KMS-11 (cell line): ENCODE measurements at regions not wholly inside any gene's neighbourhood (a gene's known extent, or its start where the extent isn't known, plus 50 kb on each side); places are given as distances from the start of the nearest gene placed in this dataset.

Source experiments
- H2AFZ ChIP-seq: fragments of 200-600 bp; sonication (generic); 2 replicates; pipeline ENCODE4 v1.6.1; 2016; ENCODE audit warnings: antibody characterized with exemption, mixed run types, low read depth
- H3K27ac ChIP-seq: fragments of 200-600 bp; sonication (generic); 2 replicates; pipeline ENCODE4 v1.6.1; 2016; ENCODE audit warnings: mild to moderate bottlenecking, mixed run types
- H3K27me3 ChIP-seq: fragments of 200-600 bp; sonication (generic); 2 replicates; pipeline ENCODE4 v1.6.1; 2017; ENCODE audit warnings: mild to moderate bottlenecking, low read depth, mixed run types, moderate library complexity; ENCODE audit not compliant: insufficient read depth
- H3K36me3 ChIP-seq: fragments of 200-600 bp; sonication (generic); 2 replicates; pipeline ENCODE4 v1.6.1; 2017; ENCODE audit warnings: mild to moderate bottlenecking, mixed run types; ENCODE audit not compliant: insufficient read depth
- H3K4me1 ChIP-seq: fragments of 200-600 bp; sonication (generic); 2 replicates; pipeline ENCODE4 v1.6.1; 2016; ENCODE audit warnings: mild to moderate bottlenecking, low read depth, mixed run types; ENCODE audit not compliant: poor library complexity, severe bottlenecking
- H3K4me2 ChIP-seq: fragments of 200-600 bp; sonication (generic); 2 replicates; pipeline ENCODE4 v1.7.0; 2016; ENCODE audit warnings: mild to moderate bottlenecking, mixed run types
- H3K4me3 ChIP-seq: fragments of 200-600 bp; sonication (generic); IDR thresholded peaks from 2 replicates; pipeline ENCODE4 v1.6.1; 2017; ENCODE audit warnings: low read depth, low read length, mixed read lengths; ENCODE audit not compliant: insufficient read depth
- H3K79me2 ChIP-seq: fragments of 200-600 bp; sonication (generic); 2 replicates; pipeline ENCODE4 v1.6.1; 2016; ENCODE audit warnings: low read depth, mixed run types; ENCODE audit not compliant: insufficient read depth
- H3K9ac ChIP-seq: fragments of 200-600 bp; sonication (generic); 2 replicates; pipeline ENCODE4 v1.6.1; 2016; ENCODE audit warnings: mild to moderate bottlenecking, mixed run types
- H4K20me1 ChIP-seq: fragments of 200-600 bp; sonication (generic); 2 replicates; pipeline ENCODE4 v1.6.1; 2016; ENCODE audit warnings: mild to moderate bottlenecking, mixed run types; ENCODE audit not compliant: insufficient read depth
- CTCF ChIP-seq: fragments of 200-600 bp; sonication (generic); conservative IDR thresholded peaks from 2 replicates; pipeline ENCODE4 v1.6.1; 2017; ENCODE audit warnings: low read depth, mild to moderate bottlenecking, antibody characterized with exemption, low read length, moderate library complexity, mixed read lengths

GRCh38 chr14:61226015-61226654 is 55.0 kb downstream of the TMEM30B start:
- H3K4me2 ChIP-seq = no peak overlapping the region
- H3K79me2 ChIP-seq = no peaks in the 10 kb centered on the region
- H3K9ac ChIP-seq = no peak overlapping the region
- no peak overlapping the region for H3K4me3 ChIP-seq
- no peaks in the 10 kb centered on the region for H3K36me3 ChIP-seq
- H3K27me3 ChIP-seq = no peaks in the 10 kb centered on the region
- no peaks in the 10 kb centered on the region for H3K4me1 ChIP-seq
- TF ChIP-seq CTCF = no peak
- no peak overlapping the region for H2AFZ ChIP-seq
- H3K27ac ChIP-seq = no peak overlapping the region
- no peaks in the 10 kb centered on the region for H4K20me1 ChIP-seq

- H4K20me1 ChIP-seq = no peaks in the 10 kb centered on the region
- H3K4me1 ChIP-seq = no peaks in the 10 kb centered on the region
- no peak overlapping the region for H3K27ac ChIP-seq
- H3K79me2 ChIP-seq = no peaks in the 10 kb centered on the region
- H3K4me2 ChIP-seq = no peak overlapping the region
- H3K36me3 ChIP-seq = no peaks in the 10 kb centered on the region
- H3K27me3 ChIP-seq = no peaks in the 10 kb centered on the region
- no peak overlapping the region for H3K9ac ChIP-seq
- no peak overlapping the region for H3K4me3 ChIP-seq
- H2AFZ ChIP-seq = no peak overlapping the region
- no peak for TF ChIP-seq CTCF
Observed at GRCh38 chr14:61225344-61225743, 55.8 kb downstream of the TMEM30B start.

GRCh38 chr14:61223552-61223951 is 57.6 kb downstream of the TMEM30B start:
- TF ChIP-seq CTCF = no peak
- Histone ChIP-seq H2AFZ (no peak overlapping the region), H3K79me2 (no peaks in the 10 kb centered on the region), H3K4me1 (no peaks in the 10 kb centered on the region), H3K27me3 (no peaks in the 10 kb centered on the region), H4K20me1 (no peaks in the 10 kb centered on the region), H3K27ac (no peak overlapping the region), H3K36me3 (no peaks in the 10 kb centered on the region), H3K4me2 (no peak overlapping the region), H3K4me3 (no peak overlapping the region), H3K9ac (no peak overlapping the region)

GRCh38 chr14:61222388-61222787 is 58.8 kb downstream of the TMEM30B start:
- H3K9ac ChIP-seq = no peak overlapping the region
- H3K27ac ChIP-seq = no peak overlapping the region
- H3K36me3 ChIP-seq = no peaks in the 10 kb centered on the region
- H3K79me2 ChIP-seq = no peaks in the 10 kb centered on the region
- H3K4me2 ChIP-seq = no peak overlapping the region
- no peak overlapping the region for H3K4me3 ChIP-seq
- no peaks in the 10 kb centered on the region for H3K4me1 ChIP-seq
- H2AFZ ChIP-seq = no peak overlapping the region
- H3K27me3 ChIP-seq = no peaks in the 10 kb centered on the region
- no peak for TF ChIP-seq CTCF
- no peaks in the 10 kb centered on the region for H4K20me1 ChIP-seq
